ENCODE measurements at regions not wholly inside any gene's neighbourhood (a gene's known extent, or its start where the extent isn't known, plus 50 kb on each side); places are given as distances from the start of the nearest gene placed in this dataset.

DNA sequence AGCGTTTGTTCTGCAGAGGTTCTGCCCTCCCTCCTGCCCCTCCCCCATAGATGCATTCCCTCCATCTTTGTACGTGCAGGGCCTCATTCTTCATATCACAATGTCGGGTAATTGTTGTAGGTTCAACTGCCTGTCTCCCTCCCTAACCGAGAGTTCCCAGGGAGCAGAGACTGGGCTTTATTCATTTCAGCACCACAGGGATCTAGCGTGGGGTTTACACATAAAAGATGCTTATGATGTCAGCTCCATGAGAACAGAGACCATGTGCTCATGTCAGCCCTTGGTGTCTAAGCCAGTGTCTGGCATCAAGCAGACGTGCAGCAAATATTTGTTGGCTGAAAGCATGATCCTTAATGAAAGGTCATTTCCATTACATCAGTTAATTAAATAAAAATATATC lies 298.9 kb upstream of the TRIB2 start:
- no peak for DNase-seq (ENCODE audit: low read depth)

DNA sequence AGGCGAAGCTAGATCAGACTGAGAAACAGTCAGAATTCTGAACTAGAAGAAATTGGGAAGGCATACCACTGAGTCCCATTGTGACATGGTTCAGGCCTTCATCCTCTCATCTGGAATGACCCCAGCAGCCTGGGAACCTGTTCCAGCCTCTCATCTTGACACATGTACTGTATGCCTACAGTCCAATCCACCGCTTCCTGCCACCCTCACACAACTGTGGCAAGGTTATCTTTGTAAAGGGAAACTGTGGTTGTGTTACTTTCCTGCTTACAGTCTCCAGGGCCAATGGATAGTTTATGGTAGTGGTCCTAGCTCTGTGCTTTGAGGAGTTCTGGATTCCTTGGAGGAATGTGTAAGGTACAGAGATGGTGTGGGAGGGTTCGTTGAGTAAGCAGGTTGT lies 296.9 kb upstream of the TRIB2 start:
- no peak for DNase-seq (ENCODE audit: low read depth)

- no peak for DNase-seq (ENCODE audit: low read depth)
These were observed 295.7 kb upstream of the TRIB2 start for GRCh38 chr2:12421046-12421445.

GRCh38 chr2:12424219-12424618 lies 292.5 kb upstream of the TRIB2 start:
- DNase-seq (ENCODE audit: low read depth) = no peak

- no peak for DNase-seq (ENCODE audit: low read depth)
These were observed 291.9 kb upstream of the TRIB2 start for GRCh38 chr2:12424809-12425208.

DNA sequence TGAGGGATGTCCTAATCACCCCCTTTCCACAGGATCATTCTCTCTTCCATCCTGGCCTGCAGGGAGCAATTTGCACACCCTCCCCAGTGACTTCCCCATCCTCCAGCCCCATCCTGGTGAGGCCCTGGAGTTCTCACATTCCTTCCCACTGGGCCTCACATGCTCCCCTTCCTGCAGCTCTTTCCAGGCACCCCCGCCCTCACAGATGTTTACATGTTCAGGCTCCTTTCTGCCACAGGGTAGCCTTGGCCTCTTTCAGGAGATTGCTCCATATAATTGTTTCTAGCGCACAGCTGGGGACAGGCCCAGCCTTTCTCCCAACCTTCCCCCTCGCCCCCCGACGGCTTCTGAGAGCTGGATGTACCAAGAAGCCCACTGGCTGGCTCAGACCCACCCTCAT lies 288.4 kb upstream of the TRIB2 start:
- no peak for DNase-seq (ENCODE audit: low read depth)

GRCh38 chr2:12428786-12429185 lies 287.9 kb upstream of the TRIB2 start:
- no peak for DNase-seq (ENCODE audit: low read depth)

DNA sequence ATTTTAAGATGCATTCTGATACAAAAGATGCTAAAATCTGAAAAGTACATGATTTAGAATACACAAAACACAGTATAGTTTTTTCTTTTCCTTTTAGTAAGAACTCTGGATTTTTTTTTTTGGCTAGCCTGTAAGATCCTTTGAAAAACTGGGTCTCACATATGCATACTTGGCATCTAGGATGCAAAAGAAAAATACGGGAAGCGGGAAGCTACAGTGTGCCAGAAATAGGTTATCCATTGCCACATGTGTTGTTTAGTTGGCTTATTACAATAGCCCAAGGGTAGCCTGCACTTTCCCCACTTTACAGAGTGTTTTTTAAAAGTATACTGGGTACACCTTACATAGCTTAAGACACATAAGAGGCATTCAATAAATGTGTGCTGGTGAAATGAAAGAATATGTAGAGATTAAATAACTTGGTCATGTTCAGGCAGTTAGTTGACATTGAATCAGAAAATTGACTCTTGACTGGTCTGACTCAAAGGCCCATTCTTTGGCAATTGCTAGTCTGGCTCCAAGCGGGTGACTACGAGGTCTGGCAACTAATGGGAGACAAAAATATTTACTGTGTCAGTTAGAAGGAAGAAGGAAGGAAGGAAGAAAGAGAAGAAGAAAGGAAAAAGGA lies 286.8 kb upstream of the TRIB2 start:
- no peak for DNase-seq (ENCODE audit: low read depth)

DNA sequence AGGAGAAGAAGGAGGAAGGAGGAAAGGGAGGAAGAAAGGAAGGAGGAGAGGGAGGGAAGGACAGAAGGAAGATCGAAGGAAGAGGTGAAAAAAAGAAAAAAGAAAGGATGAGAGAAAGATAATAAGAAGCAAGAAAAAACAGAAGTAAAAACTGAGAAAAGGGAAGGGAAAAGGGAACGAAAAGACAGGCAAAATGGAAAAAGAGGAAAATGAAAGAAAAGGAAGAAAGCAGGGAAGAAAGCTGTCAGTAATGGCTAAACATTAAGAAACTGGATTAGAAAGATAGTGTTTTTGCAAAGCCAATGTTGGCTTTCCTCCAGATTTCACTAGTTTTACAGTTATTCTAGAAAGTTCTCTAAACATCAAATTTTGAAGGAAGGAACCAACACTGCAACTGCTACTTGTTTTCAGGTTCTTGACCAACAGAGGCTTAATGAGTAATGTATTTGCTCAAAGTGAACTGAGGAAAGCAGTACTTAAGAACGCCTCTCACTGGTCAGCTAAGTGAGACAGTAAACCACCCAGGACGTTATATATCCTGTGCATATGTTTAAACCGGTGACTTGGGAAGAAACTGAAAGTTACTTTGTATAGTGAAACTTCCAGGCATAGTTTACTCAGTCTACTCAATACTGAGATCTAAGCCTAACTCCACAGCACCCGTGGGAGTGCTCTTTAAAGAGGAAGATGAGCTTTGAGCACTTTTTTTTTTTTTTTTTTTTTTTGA lies 286.2 kb upstream of the TRIB2 start:
- no peak for DNase-seq (ENCODE audit: low read depth)

DNA sequence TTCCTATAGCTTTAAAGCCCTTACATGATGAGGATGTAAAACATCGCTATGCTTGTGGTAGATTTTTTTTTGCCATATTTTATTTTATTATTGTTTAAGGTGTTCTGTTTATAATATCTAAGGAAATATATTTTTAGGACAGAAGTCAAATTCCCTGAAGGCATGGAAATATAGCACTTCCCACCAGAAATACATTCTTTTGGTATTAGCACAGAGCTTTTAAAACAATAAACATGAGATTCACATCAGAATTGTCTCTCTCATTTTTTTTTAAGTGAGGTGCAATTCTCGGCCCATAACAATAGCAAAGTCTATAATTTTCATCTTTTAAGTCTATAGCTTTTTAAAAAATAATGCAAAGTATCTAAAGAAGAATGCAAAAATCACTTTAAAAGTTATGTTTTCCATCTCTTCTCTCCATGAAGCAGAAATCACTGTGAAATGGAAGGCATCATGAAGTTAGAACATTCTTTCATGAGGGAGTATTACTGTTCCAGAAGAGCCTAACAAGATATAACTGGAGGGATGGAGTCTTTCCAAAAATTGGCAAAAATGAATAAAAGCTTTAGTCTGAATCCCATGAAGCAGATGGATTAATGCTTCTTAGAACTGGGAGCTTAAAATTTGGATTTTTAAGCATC lies 283.6 kb upstream of the TRIB2 start:
- DNase-seq (ENCODE audit: low read depth) = no peak

DNA sequence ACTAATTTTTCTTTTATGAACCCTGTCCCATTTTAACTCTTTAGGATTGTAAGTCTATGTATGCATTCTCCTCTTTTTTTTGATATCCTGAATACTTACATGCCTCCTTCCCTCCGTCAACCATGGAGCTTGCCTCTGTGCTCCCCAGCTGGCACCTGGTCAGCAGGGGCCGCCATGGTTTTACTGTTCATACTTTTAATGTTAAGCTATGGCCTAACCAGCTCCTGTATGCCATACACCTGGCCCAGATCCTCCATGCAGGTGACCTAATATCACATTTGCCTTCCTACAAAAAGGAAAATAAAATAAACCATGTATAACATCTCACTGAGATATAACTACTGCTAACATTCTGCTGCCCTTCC lies 283.1 kb upstream of the TRIB2 start:
- DNase-seq (ENCODE audit: low read depth) = no peak

- no peak for DNase-seq (ENCODE audit: low read depth)
These were observed 282.1 kb upstream of the TRIB2 start for GRCh38 chr2:12434630-12435098.

DNA sequence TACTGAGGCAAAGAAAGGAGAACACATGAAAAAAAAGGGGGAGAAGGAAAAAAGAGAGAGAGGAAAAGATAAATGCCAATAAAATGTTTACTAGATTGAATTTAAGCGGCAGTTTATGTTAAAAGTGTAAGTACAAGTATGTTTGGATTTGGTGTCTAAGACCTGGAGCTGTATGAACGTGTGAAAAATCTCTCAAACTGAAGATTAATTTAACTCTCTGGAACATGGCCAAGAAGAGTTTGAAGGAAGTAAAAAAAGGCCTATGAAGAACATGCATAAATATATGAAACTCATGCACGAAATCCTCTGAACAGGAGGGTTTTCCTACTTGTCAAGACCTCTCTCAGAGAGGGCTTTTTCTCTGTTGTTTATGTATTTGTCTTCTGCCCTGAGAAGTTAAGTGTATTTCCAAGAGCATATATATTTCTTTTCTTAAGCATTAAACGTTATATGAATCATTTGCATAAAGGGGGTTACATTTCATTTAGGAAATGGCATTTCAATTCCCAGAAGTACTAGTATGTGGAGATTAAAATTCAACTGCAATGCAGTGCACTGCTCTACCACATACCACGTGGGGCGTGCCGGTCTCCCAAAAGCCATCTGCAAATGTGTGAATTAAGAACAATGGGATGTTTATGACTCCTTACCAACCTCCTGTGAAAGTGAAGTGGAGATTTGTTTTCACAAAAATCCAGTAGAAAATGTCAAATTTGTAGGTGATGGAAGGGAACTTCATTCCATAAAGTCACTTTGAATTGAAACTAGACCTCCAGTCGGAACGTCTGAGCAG lies 281.1 kb upstream of the TRIB2 start:
- no peak for DNase-seq (ENCODE audit: low read depth)

GRCh38 chr2:12436483-12436882 lies 280.3 kb upstream of the TRIB2 start:
- no peak for DNase-seq (ENCODE audit: low read depth)

- no peak for DNase-seq (ENCODE audit: low read depth)
These were observed 279.7 kb upstream of the TRIB2 start for GRCh38 chr2:12436935-12437561.

GRCh38 chr2:12440731-12441130 lies 276.0 kb upstream of the TRIB2 start:
- DNase-seq (ENCODE audit: low read depth) = no peak

GRCh38 chr2:12441750-12442475 lies 274.8 kb upstream of the TRIB2 start:
- no peak for DNase-seq (ENCODE audit: low read depth)

GRCh38 chr2:12442476-12442847 lies 274.3 kb upstream of the TRIB2 start:
- DNase-seq (ENCODE audit: low read depth) = no peak

DNA sequence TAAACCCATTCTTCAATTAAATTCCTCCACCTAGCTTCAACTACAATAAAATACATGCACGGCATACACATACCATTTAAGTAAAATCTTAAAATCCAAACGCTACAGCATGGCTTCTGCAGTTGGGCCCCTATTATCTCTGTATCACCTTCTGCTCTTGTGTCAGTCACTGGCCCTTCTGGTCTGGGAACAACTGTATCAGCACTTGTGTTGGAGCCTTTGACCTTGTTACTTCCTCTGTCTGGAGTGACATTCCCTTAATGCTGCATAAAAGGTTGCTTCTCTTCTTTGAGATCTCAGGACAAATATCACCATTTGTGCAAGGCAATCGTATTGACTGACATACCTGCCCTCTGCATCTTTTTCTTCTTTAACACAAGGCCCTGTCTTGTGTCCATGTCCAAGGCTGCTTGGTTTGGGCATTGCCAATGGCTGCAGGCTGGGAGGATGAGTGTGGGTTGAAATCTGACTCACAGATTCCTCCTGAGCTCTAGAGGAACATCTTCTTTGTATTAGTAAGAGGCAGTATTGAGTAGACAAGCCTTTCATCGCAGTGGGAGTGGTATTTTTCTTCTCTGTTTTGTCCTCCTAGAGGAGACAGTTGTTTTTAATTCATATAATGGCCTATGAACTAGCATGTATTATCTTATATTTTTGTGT lies 267.8 kb upstream of the TRIB2 start:
- no peak for DNase-seq (ENCODE audit: low read depth)

- DNase-seq (ENCODE audit: low read depth) = no peak
These were observed 265.0 kb upstream of the TRIB2 start for GRCh38 chr2:12451726-12452125.

DNA sequence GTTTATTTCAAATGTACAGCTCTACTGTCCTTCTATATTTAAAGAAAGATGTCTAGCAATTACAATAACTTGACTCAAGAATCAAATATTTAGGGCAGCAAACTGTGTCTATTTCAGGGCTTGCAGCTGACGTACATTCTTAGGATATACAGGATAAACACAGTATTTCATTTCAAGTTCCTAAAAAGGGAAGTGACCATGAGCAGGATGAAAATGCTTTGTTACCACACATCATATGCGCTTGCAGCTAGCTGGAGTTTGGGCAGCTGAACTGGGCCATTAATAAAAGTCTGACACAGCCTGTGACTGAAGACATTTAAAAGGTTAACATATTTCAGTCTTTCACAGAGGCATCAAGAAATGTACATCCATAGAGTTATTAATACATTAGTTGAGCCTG lies 264.6 kb upstream of the TRIB2 start:
- DNase-seq (ENCODE audit: low read depth) = no peak
